CD14-positive monocyte (primary cell): ENCODE measurements at regions not wholly inside any gene's neighbourhood (a gene's known extent, or its start where the extent isn't known, plus 50 kb on each side); places are given as distances from the start of the nearest gene placed in this dataset.

ENCODE experiments used
- DNase-seq, 3 donors: peaks; one replicate each; pipeline ENCODE4 v3.0.0-alpha.2; 2011 to 2022
- H2AFZ ChIP-seq: 2 replicates; pipeline ENCODE4 v1.6.0; 2012; ENCODE audit warnings: mild to moderate bottlenecking, low read depth, low read length, inconsistent platforms; ENCODE audit not compliant: insufficient read depth, poor library complexity, severe bottlenecking
- H3K27ac ChIP-seq, 2 donors: 1 replicate in 1 of 2; 2 replicates in 1 of 2; pipeline ENCODE4 v1.5.1; 2012 to 2013; ENCODE audit warnings: low read length in 2 of 2, control low read depth in 1 of 2, inconsistent platforms in 1 of 2, low read depth in 1 of 2, mild to moderate bottlenecking in 1 of 2
- H3K27me3 ChIP-seq, 2 donors: one replicate each; pipeline versions ENCODE4 v1.6.0 to v1.6.1; 2011 to 2013; ENCODE audit warnings: low read length in 2 of 2; ENCODE audit not compliant: control insufficient read depth in 2 of 2, insufficient read depth in 2 of 2
- H3K36me3 ChIP-seq, 2 donors: replicated peaks in 1 of 2; 1 replicate in 1 of 2; 2 replicates in 1 of 2; pipeline versions ENCODE4 v1.5.1 to v1.6.1; 2012 to 2013; ENCODE audit warnings: low read length in 2 of 2, control low read depth in 1 of 2, inconsistent platforms in 1 of 2, mild to moderate bottlenecking in 1 of 2; ENCODE audit not compliant: insufficient read depth in 2 of 2, control insufficient read depth in 1 of 2
- H3K4me1 ChIP-seq, 2 donors: 1 replicate in 1 of 2; 2 replicates in 1 of 2; pipeline versions ENCODE4 v1.5.1 to v1.6.1; 2012 to 2013; ENCODE audit warnings: low read length in 2 of 2, control low read depth in 1 of 2, inconsistent platforms in 1 of 2, mild to moderate bottlenecking in 1 of 2, moderate library complexity in 1 of 2; ENCODE audit not compliant: insufficient read depth in 2 of 2, control insufficient read depth in 1 of 2
- H3K4me2 ChIP-seq: replicated peaks from 2 replicates; pipeline ENCODE3; 2012; ENCODE audit warnings: low read length, moderate library complexity, mild to moderate bottlenecking; ENCODE audit not compliant: poor library complexity, severe bottlenecking; ENCODE audit errors: extremely low read depth
- H3K4me3 ChIP-seq, 3 experiments: fragments of 200-600 bp in 1 of 3; sonication (generic) in 1 of 3; replicated peaks in 1 of 3; 1 replicate in 2 of 3; 2 replicates in 1 of 3; pipeline ENCODE4 v1.5.1; 2011 to 2013; ENCODE audit warnings: low read length in 3 of 3, mild to moderate bottlenecking in 3 of 3, control low read depth in 2 of 3, low read depth in 2 of 3, inconsistent platforms in 1 of 3, moderate library complexity in 1 of 3
- H3K79me2 ChIP-seq: 2 replicates; pipeline ENCODE4 v1.6.0; 2012; ENCODE audit warnings: mild to moderate bottlenecking, control low read depth, inconsistent platforms, low read length, moderate library complexity; ENCODE audit not compliant: insufficient read depth
- H3K9ac ChIP-seq: 2 replicates; pipeline ENCODE4 v1.6.0; 2017; ENCODE audit warnings: low read length, mild to moderate bottlenecking; ENCODE audit not compliant: insufficient read depth, poor library complexity, severe bottlenecking
- H3K9me3 ChIP-seq, 2 donors: replicated peaks in 1 of 2; 1 replicate in 1 of 2; 2 replicates in 1 of 2; pipeline versions ENCODE4 v1.5.1 to v1.6.1; 2012 to 2013; ENCODE audit warnings: low read length in 2 of 2, control low read depth in 1 of 2; ENCODE audit not compliant: control insufficient read depth in 1 of 2, insufficient read depth in 1 of 2
- H4K20me1 ChIP-seq: 2 replicates; pipeline ENCODE4 v1.6.0; 2012; ENCODE audit warnings: mild to moderate bottlenecking, low read length, control low read depth, moderate library complexity; ENCODE audit not compliant: insufficient read depth
- H3K27ac Mint-ChIP-seq, 7 donors: one replicate each; pipeline ENCODE4 v1.8.0; 2020; ENCODE audit warnings: mild to moderate bottlenecking in 7 of 7, mixed read lengths in 7 of 7, moderate library complexity in 6 of 7, inconsistent platforms in 2 of 7
- H3K27me3 Mint-ChIP-seq, 3 donors: one replicate each; pipeline ENCODE4 v1.8.0; 2021 to 2022; ENCODE audit warnings: low read depth in 3 of 3, mild to moderate bottlenecking in 3 of 3, mixed read lengths in 3 of 3, moderate library complexity in 3 of 3, inconsistent platforms in 1 of 3
- H3K36me3 Mint-ChIP-seq, 2 donors: one replicate each; pipeline ENCODE4 v1.8.0; 2020; ENCODE audit warnings: mixed read lengths in 2 of 2, inconsistent platforms in 1 of 2, mild to moderate bottlenecking in 1 of 2
- H3K4me1 Mint-ChIP-seq: one replicate; pipeline ENCODE4 v1.8.0; 2020; ENCODE audit warnings: mild to moderate bottlenecking, mixed read lengths
- H3K4me3 Mint-ChIP-seq, 2 donors: one replicate each; pipeline ENCODE4 v1.8.0; 2020; ENCODE audit warnings: mild to moderate bottlenecking in 2 of 2, mixed read lengths in 2 of 2, moderate library complexity in 1 of 2
- H3K9me3 Mint-ChIP-seq, 7 donors: one replicate each; pipeline ENCODE4 v1.8.0; 2020 to 2022; ENCODE audit warnings: mixed read lengths in 7 of 7, mild to moderate bottlenecking in 6 of 7, moderate library complexity in 6 of 7, inconsistent platforms in 2 of 7
- CTCF ChIP-seq: fragments of 200-600 bp; IDR thresholded peaks from one replicate; pipeline ENCODE4 v1.8.0; 2022; ENCODE audit warnings: antibody characterized with exemption, mild to moderate bottlenecking
- WGBS: methylation state at CpG from one replicate; pipeline ENCODE4 v1.1.5; 2013; ENCODE audit warnings: missing lambda C conversion rate; ENCODE audit not compliant: insufficient coverage; 5-methylcytosine and 5-hydroxymethylcytosine counted together
- intact Hi-C, 2 donors: fragments of 100-400 bp; cut with micrococcal nuclease; formaldehyde crosslinking; loops; one replicate each; pipeline versions ENCODE4 v1.15.0 to v1.15.1; 2023

- intact Hi-C loops = no loop called here
- no peaks in the 10 kb centered on the region for H3K79me2 ChIP-seq
- no peaks in the 10 kb centered on the region for H3K36me3 Mint-ChIP-seq
- no peaks in the 10 kb centered on the region for H3K4me1 Mint-ChIP-seq
- H3K9ac ChIP-seq = no peak overlapping the region
- H3K27me3 Mint-ChIP-seq = no peaks in the 10 kb centered on the region
- no peaks in the 10 kb centered on the region for H4K20me1 ChIP-seq
- no peaks in the 10 kb centered on the region for H3K9me3 ChIP-seq
- TF ChIP-seq CTCF = no peak
- no peaks in the 10 kb centered on the region for H3K27me3 ChIP-seq
- H3K27ac Mint-ChIP-seq = no peak overlapping the region
- H2AFZ ChIP-seq = no peak overlapping the region
- H3K36me3 ChIP-seq = no peaks in the 10 kb centered on the region
- no peak overlapping the region for H3K4me2 ChIP-seq
- no peak overlapping the region for H3K4me3 Mint-ChIP-seq
- no peaks in the 10 kb centered on the region for H3K4me1 ChIP-seq
- DNase-seq = no peak
- H3K9me3 Mint-ChIP-seq = peaks cover 0 to 8% (median 2%) of the 10 kb centered on the region in 7 donors
- H3K4me3 ChIP-seq = no peak overlapping the region
- no CpG with 5 or more reads among the region's 2 CpGs for WGBS
- no peak overlapping the region for H3K27ac ChIP-seq
Measured at GRCh38 chr2:22628221-22628620, 756.8 kb upstream of the KLHL29 start.

- Histone ChIP-seq H3K79me2 (no peaks in the 10 kb centered on the region), H3K36me3 (no peaks in the 10 kb centered on the region), H3K27me3 (no peaks in the 10 kb centered on the region), H3K9ac (no peak overlapping the region), H4K20me1 (no peaks in the 10 kb centered on the region), H3K27ac (no peak overlapping the region), H3K9me3 (no peaks in the 10 kb centered on the region), H3K4me1 (no peaks in the 10 kb centered on the region), H3K4me2 (no peak overlapping the region), H2AFZ (no peak overlapping the region), H3K4me3 (no peak overlapping the region)
- peaks cover 0 to 8% (median 2%) of the 10 kb centered on the region in 7 donors for H3K9me3 Mint-ChIP-seq
- H3K36me3 Mint-ChIP-seq = no peaks in the 10 kb centered on the region
- H3K27ac Mint-ChIP-seq = no peak overlapping the region
- TF ChIP-seq CTCF = no peak
- DNase-seq = no peak
- no peaks in the 10 kb centered on the region for H3K27me3 Mint-ChIP-seq
- intact Hi-C loops = no loop called here
- no CpG with 5 or more reads among the region's 3 CpGs for WGBS
- H3K4me1 Mint-ChIP-seq = no peaks in the 10 kb centered on the region
- H3K4me3 Mint-ChIP-seq = no peak overlapping the region
Measured at GRCh38 chr2:22628906-22629305, 756.1 kb upstream of the KLHL29 start.
